Daoy (cell line): ENCODE measurements at regions not wholly inside any gene's neighbourhood (a gene's known extent, or its start where the extent isn't known, plus 50 kb on each side); places are given as distances from the start of the nearest gene placed in this dataset.
"Not testable (repeated sequence)": the region's sequence is repeated elsewhere in the genome, so short reads cannot be mapped to it uniquely, and the experiment has no call there.

Experiments used
- DNase-seq: peaks from one replicate; pipeline ENCODE4 v3.0.0-alpha.2; 2015; ENCODE audit warnings: low read depth

DNA sequence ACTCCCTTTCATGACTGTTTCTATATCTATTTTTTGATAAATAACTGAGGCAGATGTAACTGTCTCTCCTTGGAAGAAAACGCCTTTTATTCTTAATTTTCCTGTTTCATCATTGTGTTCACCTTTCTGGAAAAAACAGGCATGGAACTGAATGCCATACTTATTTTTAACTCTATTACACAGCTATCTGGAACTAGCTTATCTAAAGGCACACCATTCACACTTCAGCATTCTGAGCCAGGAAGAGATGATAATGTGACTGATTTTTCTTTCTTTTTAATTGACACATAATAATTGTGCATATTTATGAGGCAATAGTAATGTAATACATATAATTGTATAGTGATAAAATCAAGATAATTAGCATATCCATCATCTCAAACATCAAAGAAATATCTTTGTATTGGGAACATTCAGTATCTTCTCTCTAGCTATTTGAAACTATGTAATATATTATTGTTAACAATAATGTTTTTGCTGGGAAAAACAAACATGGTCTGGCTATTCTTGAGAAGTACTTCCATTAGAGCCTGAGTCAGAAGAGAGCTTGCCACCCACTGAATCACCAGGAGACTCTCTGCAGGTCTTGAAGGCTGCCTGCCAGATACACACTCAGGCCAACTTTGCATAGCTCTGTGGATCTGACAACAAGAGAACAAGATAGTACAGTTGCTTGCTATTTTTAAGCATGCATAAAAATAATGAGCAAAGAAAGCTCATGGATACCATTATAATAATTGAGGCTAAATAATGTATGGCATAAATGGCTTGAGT, 501.0 kb upstream of the EDIL3 start:
- DNase-seq, result peak; percentile 65

- DNase-seq, result no peak
Measured at GRCh38 chr5:84881737-84882136, 497.1 kb upstream of the EDIL3 start.

DNA sequence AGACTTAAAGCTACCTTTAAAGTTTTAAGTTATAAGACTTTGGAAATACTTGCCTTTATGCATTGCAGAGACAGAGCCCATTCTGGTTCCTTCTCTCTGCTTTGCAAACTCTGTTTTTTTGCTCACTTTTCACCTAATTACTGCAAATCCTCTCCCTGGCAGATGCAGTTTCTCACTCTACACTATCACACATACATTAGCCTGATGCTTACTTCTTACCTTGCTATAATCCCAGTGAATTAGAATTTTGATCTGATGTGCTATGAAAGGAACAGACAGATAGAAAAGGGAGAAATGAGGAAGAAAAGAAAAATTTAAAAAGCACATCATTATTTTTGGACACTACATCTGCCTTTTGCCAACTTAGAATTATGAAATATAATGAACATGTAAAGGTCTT, 489.5 kb upstream of the EDIL3 start:
- no peak for DNase-seq

GRCh38 chr5:84872768-84873167, 488.1 kb upstream of the EDIL3 start:
- DNase-seq, result no peak

- DNase-seq, result no peak
Measured at GRCh38 chr5:84870369-84870768, 485.7 kb upstream of the EDIL3 start.

DNA sequence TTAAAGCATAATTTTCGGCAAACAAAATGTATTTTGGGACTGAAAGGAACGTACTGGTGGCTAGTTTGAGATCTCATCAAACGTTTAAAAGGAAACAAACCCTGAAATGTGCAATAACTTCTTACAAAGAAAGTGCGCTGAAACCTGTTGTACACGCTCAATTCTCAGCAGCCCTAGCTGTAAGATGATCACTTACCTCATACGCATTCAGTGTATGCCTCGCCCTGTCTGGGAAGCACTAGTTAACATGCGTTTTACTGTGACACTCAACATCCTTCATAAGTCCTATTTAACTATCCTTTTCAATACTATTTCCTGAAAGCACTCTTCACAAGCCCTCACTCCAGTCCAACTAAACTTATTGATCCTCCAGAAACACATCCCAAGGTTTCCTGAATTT, 485.0 kb upstream of the EDIL3 start:
- DNase-seq, result no peak

- DNase-seq, result not testable (repeated sequence)
Measured at GRCh38 chr5:84863936-84864335, 479.3 kb upstream of the EDIL3 start.

DNA sequence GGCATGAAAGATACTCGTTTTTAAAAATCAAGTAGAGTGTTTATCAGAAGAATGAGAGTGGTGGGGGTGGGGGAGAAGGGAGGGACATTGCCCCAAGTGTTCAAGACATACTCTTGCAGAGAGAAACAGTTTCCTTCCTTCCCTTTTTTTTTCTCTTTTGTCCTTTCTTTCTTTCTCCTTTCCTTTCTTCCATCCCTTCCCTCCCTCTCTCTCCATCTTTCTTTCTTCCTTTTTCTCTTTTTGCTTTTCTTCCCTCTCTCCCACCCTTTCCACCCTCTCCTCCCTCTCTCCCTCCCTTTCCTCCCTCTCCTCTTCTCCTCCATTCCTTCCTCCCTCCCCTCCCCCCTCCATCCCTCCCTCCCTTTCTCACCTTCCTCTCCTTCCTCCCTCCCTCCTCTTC, 478.3 kb upstream of the EDIL3 start:
- no peak for DNase-seq

GRCh38 chr5:84862132-84862531, 477.5 kb upstream of the EDIL3 start:
- DNase-seq, result no peak

DNA sequence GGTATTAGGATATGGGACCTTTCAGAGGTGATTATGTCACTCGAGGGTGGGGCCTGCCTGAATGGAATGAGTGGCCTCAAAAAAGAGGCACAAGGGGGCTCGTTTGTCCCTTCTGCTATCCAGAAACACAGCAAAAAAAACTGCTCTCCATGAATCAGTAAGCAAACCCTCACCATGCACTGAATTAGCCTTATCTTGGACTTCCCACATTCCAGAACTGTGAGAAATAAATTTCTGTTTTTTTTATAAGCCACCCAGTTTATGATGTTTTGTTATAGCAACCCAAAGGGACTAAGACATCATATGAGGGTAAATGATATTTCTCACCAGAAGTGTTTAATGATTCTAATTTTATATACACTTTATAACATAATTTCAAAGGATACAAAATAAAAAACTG, 476.6 kb upstream of the EDIL3 start:
- DNase-seq, result peak; percentile 45

DNA sequence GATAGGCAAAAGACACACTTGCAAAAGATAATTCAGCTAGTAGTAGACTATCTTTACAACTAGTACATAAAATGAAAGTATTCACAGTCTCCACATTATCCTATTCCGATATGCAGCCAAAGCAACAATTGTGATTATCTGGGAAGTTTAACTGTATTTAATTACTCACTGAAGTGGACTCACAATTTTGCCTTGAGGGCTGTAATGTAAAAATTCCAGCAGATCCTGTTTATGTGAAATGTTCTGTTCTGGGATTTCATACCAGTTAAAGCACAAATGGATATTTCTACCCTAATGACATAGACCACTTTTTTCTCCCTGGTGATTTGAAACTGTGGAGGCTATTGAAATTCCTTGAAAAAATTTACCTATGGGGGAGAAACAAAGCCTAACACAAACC, 474.4 kb upstream of the EDIL3 start:
- DNase-seq, result no peak

- DNase-seq, result no peak
Measured at GRCh38 chr5:84831701-84832100, 447.0 kb upstream of the EDIL3 start.

DNA sequence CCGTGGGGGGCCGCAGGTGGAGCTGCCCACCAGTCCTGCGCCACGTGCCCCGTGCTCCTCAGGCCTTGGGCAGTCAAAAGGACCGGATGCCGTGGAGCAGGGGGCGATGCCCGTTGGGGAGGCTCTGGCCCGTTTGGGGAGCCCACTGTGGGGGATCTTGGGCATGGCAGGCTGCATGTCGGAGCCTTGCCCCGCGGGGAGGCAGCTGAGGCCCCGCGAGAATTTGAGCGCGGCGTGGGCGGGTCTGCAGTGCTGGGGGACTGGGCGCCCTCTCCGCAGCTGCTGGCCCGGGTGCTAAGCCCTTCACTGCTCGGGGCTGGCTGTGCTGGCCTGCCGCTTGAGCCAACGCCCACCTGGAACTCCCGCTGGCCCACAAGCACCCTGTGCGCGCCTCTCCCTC, 445.6 kb upstream of the EDIL3 start:
- DNase-seq, result no peak

DNA sequence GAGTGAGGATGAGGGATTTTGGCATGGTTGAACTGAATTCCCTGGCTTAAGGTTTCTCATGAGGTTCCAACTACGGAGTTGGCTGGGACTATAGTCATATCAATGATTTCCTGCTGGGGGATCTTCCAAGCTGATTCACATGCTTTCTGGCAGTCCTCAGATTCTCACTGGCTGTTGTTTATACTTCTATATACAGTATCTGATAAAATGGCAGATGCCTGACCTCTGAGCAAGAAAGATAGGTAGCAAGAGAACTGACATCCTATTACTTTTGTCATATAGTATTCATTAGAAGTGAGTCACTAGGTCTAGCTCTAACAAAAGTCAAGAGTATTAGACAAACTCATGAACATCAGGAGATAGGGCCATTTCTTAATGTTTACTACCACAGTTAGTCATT, 440.9 kb upstream of the EDIL3 start:
- DNase-seq, result peak; percentile 40

DNA sequence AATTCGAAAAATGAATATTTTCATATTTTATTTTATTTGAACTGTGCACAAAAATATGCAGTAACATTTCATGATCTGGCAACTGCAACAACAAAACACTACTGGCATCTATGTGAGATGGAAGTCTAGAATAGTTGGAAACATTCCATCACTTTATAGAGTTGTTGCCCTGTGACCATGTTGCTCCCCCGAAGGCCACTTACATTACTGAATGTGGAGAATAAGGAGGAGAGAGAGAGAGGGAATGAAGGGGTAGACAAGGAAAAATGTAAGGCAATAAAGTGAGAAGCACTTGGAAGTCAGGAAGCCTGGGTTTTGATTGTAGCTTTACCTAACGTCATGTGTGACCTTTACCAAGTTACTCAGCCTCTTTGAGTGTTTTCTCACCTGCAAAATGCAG, 437.2 kb upstream of the EDIL3 start:
- no peak for DNase-seq

DNA sequence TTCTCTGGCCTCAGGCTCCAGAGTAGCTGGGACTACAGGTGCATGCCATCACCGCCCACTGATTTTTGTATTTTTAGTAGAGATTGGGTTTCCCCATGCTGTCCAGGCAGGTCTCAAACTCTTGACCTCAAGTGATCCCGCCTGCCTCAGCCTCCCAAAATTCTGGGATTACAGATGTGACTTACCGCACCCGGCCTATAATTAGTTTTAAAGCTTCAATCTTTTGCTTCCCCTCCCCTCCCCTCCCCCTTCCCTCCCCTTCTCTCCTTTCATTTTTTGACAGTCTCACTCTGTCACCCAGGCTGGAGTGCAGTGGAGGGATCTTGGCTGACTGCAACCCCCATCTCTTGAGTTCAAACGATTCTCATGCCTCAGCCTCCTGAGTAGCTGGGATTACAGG, 433.3 kb upstream of the EDIL3 start:
- DNase-seq, result no peak

- DNase-seq, result no peak
Measured at GRCh38 chr5:84816746-84817547, 432.3 kb upstream of the EDIL3 start.

- DNase-seq, result no peak
Measured at GRCh38 chr5:84816160-84816559, 431.5 kb upstream of the EDIL3 start.

DNA sequence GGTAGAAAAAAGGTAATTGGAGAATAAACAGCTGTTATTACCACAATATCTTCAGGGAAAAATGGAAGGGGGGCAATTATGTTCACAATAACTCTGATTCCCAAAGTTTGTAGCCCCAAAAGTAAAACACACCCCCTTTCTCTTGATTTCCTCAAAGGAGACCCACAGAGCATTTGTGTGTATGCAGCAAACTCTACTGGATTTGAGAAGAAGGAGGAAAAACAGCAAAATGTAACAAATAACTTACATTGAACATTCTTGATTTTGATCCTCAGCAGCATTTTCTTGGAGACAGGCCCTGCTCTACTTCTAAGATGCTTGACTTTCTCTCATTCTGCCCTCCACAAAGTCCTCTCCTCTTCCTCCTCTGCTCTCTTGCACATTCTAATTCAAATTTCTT, 420.8 kb upstream of the EDIL3 start:
- DNase-seq, result no peak

DNA sequence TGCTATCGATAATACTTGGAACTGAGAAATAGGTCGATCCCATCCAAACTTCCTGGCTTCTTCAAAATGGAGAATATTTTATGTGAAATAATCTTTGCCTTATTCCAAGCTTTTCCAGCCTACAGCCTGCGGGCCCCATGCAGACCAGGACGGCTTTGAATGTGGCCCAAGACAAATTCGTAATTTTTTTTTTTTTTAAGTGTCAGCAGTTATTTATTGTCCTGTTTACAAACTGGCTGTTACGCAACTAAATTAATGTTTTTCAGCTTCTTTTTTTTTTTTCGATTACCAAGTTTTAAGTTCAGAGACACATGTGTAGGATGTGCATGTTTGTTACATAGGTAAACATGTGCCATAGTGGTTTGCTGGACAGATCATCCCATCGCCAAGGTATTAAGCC, 411.7 kb upstream of the EDIL3 start:
- DNase-seq, result no peak

GRCh38 chr5:84794486-84795035, 409.9 kb upstream of the EDIL3 start:
- no peak for DNase-seq

- DNase-seq, result no peak
Measured at GRCh38 chr5:84791730-84792129, 407.1 kb upstream of the EDIL3 start.

DNA sequence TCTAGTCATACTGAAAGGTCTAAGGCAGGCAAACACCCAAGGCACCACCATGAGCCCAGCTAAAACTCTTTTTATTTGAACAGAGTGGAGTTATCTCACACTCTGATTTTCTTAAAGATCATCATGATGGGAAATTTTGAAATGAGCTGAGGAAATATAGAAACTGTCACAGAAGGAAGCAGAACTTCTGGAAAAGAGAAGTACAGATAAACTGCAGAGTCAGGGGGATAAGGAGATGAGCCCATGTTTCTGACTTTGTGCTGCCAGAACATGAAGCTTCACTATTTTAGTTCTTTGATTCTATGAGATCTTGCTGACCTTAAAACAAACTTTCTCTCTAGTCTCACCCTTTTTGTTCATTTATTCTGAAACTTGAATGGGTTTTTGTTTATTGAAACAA, 406.5 kb upstream of the EDIL3 start:
- DNase-seq, result no peak
